Activated naive CD4-positive, alpha-beta T cell (primary cell): ENCODE measurements at regions not wholly inside any gene's neighbourhood (a gene's known extent, or its start where the extent isn't known, plus 50 kb on each side); places are given as distances from the start of the nearest gene placed in this dataset.

Source experiments
- DNase-seq, 4 experiments: peaks; one replicate each; lab custom pipeline; 2025; lab: John Stamatoyannopoulos, UW

- no peak for DNase-seq
Observed at GRCh38 chr2:788227-789032, 111.2 kb upstream of the TMEM18 start.

GRCh38 chr2:784753-785152 is 107.5 kb upstream of the TMEM18 start:
- no peak for DNase-seq

- DNase-seq: no peak
Observed at GRCh38 chr2:780581-780980, 103.4 kb upstream of the TMEM18 start.

GRCh38 chr2:780002-780401 is 102.8 kb upstream of the TMEM18 start:
- DNase-seq: no peak

- DNase-seq: no peak
Observed at GRCh38 chr2:778731-779350, 101.6 kb upstream of the TMEM18 start.

- no peak for DNase-seq
Observed at GRCh38 chr2:777546-777945, 100.3 kb upstream of the TMEM18 start.

GRCh38 chr2:777051-777450 is 99.8 kb upstream of the TMEM18 start:
- no peak for DNase-seq

GRCh38 chr2:776487-776886 is 99.3 kb upstream of the TMEM18 start:
- DNase-seq: no peak

GRCh38 chr2:776038-776437 is 98.8 kb upstream of the TMEM18 start:
- DNase-seq: no peak

GRCh38 chr2:774436-774835 is 97.2 kb upstream of the TMEM18 start:
- no peak for DNase-seq

- DNase-seq: no peak
Observed at GRCh38 chr2:773256-774160, 96.3 kb upstream of the TMEM18 start.

GRCh38 chr2:771538-771937 is 94.3 kb upstream of the TMEM18 start:
- DNase-seq: no peak

- no peak for DNase-seq
Observed at GRCh38 chr2:770776-771175, 93.6 kb upstream of the TMEM18 start.

- no peak for DNase-seq
Observed at GRCh38 chr2:769771-770170, 92.6 kb upstream of the TMEM18 start.

GRCh38 chr2:768451-768850 is 91.2 kb upstream of the TMEM18 start:
- DNase-seq: no peak

- no peak for DNase-seq
Observed at GRCh38 chr2:767944-768343, 90.7 kb upstream of the TMEM18 start.

- no peak for DNase-seq
Observed at GRCh38 chr2:767440-767839, 90.2 kb upstream of the TMEM18 start.

GRCh38 chr2:766255-766654 is 89.0 kb upstream of the TMEM18 start:
- DNase-seq: no peak

- no peak for DNase-seq
Observed at GRCh38 chr2:765369-765768, 88.2 kb upstream of the TMEM18 start.

GRCh38 chr2:763766-764525 is 86.7 kb upstream of the TMEM18 start:
- DNase-seq: no peak

- DNase-seq: no peak
Observed at GRCh38 chr2:762646-763045, 85.4 kb upstream of the TMEM18 start.

GRCh38 chr2:761384-761783 is 84.2 kb upstream of the TMEM18 start:
- no peak for DNase-seq
